Smooth muscle cell (in vitro differentiated cells): ENCODE measurements at regions not wholly inside any gene's neighbourhood (a gene's known extent, or its start where the extent isn't known, plus 50 kb on each side); places are given as distances from the start of the nearest gene placed in this dataset.

Experiments
- DNase-seq: peaks from one replicate; lab custom pipeline; 2025; ENCODE audit not compliant: unreplicated experiment; lab: John Stamatoyannopoulos, UW
- H2AFZ ChIP-seq: fragments of 200-600 bp; sonication (generic); 2 replicates; pipeline ENCODE4 v1.6.0; 2016; ENCODE audit warnings: antibody characterized with exemption, low read depth, mild to moderate bottlenecking
- H3F3A ChIP-seq: fragments of 200-600 bp; sonication (generic); 2 replicates; pipeline ENCODE4 v1.6.0; 2017; ENCODE audit warnings: antibody characterized with exemption, low read depth
- H3K27ac ChIP-seq: fragments of 200-600 bp; sonication (generic); 2 replicates; pipeline ENCODE4 v1.5.1; 2016; ENCODE audit warnings: low read depth, mild to moderate bottlenecking
- H3K27me3 ChIP-seq: fragments of 200-600 bp; sonication (generic); 2 replicates; pipeline ENCODE4 v1.6.1; 2016; ENCODE audit warnings: low read depth, mild to moderate bottlenecking
- H3K36me3 ChIP-seq: fragments of 200-600 bp; sonication (generic); 2 replicates; pipeline ENCODE4 v1.5.1; 2016; ENCODE audit warnings: low read depth
- H3K4me1 ChIP-seq: fragments of 200-600 bp; sonication (generic); 2 replicates; pipeline ENCODE4 v1.5.1; 2016; ENCODE audit warnings: low read depth
- H3K4me2 ChIP-seq: fragments of 200-600 bp; sonication (generic); 2 replicates; pipeline ENCODE4 v1.6.0; 2016; ENCODE audit warnings: mild to moderate bottlenecking
- H3K4me3 ChIP-seq: fragments of 200-600 bp; sonication (generic); 2 replicates; pipeline ENCODE4 v1.5.1; 2016; ENCODE audit warnings: mild to moderate bottlenecking
- H3K79me2 ChIP-seq: fragments of 200-600 bp; sonication (generic); 2 replicates; pipeline ENCODE4 v1.6.0; 2016; ENCODE audit warnings: low read depth, mild to moderate bottlenecking
- H3K9ac ChIP-seq: fragments of 200-600 bp; sonication (generic); 2 replicates; pipeline ENCODE4 v1.6.0; 2016; ENCODE audit warnings: low read depth
- H3K9me3 ChIP-seq: fragments of 200-600 bp; sonication (generic); replicated peaks from 2 replicates; pipeline ENCODE4 v1.5.1; 2016; ENCODE audit warnings: low read depth
- H4K20me1 ChIP-seq: fragments of 200-600 bp; sonication (generic); 2 replicates; pipeline ENCODE4 v1.6.0; 2016; ENCODE audit warnings: low read depth
- WGBS: methylation state at CpG from one replicate; pipeline ENCODE4 v1.1.7; 2016; ENCODE audit warnings: low lambda C conversion rate; 5-methylcytosine and 5-hydroxymethylcytosine counted together
- TF ChIP-seq, protein P1 (sequence below): fragments of 200-600 bp; sonication (generic); IDR thresholded peaks from 2 replicates; pipeline ENCODE4 v1.5.1; 2017; ENCODE audit warnings: borderline replicate concordance, mild to moderate bottlenecking, antibody characterized with exemption; ENCODE audit not compliant: insufficient read depth, poor library complexity, severe bottlenecking

DNA sequence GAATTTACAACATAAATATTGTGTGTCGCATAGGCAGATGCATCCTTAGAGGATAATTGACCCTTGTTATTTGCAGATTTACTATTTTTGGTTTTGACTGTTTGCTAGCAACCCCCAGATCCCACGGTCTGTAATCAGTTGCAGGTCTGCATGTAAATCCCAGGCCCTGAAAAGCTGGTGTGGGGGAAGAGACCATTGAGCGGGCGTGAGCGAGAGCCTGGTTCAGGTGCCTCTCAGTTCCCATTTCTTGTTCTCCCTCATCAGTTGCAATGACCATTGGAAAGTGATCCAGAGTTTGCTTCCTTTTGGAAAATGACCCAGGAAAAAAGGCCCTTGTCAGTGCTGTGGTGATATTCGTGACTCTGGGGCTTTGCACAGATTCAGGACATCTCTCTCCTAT is 238.9 kb downstream of the UACA start:
- Histone ChIP-seq H4K20me1 (no peaks in the 10 kb centered on the region), H3K27ac (no peak overlapping the region), H2AFZ (no peak overlapping the region), H3K4me1 (peaks cover 15% of the 10 kb centered on the region), H3K27me3 (peaks cover 4% of the 10 kb centered on the region), H3K79me2 (no peaks in the 10 kb centered on the region), H3F3A (no peaks in the 10 kb centered on the region), H3K36me3 (no peaks in the 10 kb centered on the region), H3K4me3 (no peak overlapping the region), H3K4me2 (no peak overlapping the region), H3K9ac (no peak overlapping the region), H3K9me3 (no peaks in the 10 kb centered on the region)
- no peak for DNase-seq
- TF ChIP-seq, protein P1, sequence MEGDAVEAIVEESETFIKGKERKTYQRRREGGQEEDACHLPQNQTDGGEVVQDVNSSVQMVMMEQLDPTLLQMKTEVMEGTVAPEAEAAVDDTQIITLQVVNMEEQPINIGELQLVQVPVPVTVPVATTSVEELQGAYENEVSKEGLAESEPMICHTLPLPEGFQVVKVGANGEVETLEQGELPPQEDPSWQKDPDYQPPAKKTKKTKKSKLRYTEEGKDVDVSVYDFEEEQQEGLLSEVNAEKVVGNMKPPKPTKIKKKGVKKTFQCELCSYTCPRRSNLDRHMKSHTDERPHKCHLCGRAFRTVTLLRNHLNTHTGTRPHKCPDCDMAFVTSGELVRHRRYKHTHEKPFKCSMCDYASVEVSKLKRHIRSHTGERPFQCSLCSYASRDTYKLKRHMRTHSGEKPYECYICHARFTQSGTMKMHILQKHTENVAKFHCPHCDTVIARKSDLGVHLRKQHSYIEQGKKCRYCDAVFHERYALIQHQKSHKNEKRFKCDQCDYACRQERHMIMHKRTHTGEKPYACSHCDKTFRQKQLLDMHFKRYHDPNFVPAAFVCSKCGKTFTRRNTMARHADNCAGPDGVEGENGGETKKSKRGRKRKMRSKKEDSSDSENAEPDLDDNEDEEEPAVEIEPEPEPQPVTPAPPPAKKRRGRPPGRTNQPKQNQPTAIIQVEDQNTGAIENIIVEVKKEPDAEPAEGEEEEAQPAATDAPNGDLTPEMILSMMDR: no peak
- WGBS: 83% methylated on average over 6 of the region's 6 CpGs

DNA sequence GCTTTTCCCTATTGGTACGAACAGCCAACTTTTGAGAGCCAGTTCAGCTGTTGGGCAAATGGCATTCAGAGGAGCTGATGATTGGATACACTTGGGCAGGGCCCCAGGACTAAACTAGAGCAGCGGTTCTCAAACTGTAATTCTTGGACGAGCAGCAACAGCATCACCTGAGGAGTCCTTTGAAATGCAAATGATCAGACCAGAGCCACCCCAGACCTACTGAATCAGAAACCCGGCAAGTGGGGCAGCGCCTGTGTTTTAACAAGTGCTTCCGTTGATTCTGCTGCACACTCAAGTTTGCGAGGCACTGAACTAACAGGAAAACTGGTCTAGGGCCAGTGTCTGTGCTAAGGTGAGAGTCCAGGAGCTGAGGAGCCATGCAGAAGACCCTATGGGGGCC is 239.7 kb downstream of the UACA start:
- WGBS: 72% methylated on average over 7 of the region's 7 CpGs

DNA sequence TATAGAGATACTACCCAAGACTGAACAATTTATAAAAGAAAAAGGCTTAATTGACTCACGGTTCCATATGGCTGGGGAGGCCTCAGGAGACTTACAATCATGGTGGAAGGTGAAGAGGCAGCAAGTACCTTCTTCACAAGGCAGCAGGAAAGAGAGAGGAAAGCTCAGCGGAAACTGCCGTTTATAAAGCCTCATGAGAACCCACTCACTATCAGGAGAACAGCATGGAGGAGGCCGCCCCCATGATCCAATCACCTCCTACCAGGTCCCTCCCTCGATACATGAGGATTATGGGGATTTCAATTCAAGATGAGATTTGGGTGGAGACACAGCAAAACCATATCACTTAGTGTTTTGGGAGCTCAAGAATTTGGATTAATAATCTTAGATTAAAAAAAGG is 240.2 kb downstream of the UACA start:
- WGBS: 97% methylated on average over 5 of the region's 5 CpGs
- H3K4me3 ChIP-seq: no peak overlapping the region
- no peak for DNase-seq
- peaks cover 4% of the 10 kb centered on the region for H3K27me3 ChIP-seq
- no peaks in the 10 kb centered on the region for H3K36me3 ChIP-seq
- no peak overlapping the region for H3K27ac ChIP-seq
- no peak overlapping the region for H3K4me2 ChIP-seq
- H3K9me3 ChIP-seq: no peaks in the 10 kb centered on the region
- H4K20me1 ChIP-seq: no peaks in the 10 kb centered on the region
- peaks cover 15% of the 10 kb centered on the region for H3K4me1 ChIP-seq
- no peaks in the 10 kb centered on the region for H3K79me2 ChIP-seq
- no peak overlapping the region for H2AFZ ChIP-seq
- no peak overlapping the region for H3K9ac ChIP-seq
- no peaks in the 10 kb centered on the region for H3F3A ChIP-seq
- TF ChIP-seq, protein P1: no peak

More for the DNA sequence above, 239.7 kb downstream of the UACA start:
- Histone ChIP-seq H3K9ac (no peak overlapping the region), H3K4me1 (peaks cover 15% of the 10 kb centered on the region), H3K27me3 (peaks cover 4% of the 10 kb centered on the region), H3K79me2 (no peaks in the 10 kb centered on the region), H2AFZ (no peak overlapping the region), H3K4me3 (no peak overlapping the region), H3K9me3 (no peaks in the 10 kb centered on the region), H3K36me3 (no peaks in the 10 kb centered on the region), H4K20me1 (no peaks in the 10 kb centered on the region), H3K4me2 (no peak overlapping the region), H3F3A (no peaks in the 10 kb centered on the region), H3K27ac (no peak overlapping the region)
- TF ChIP-seq, protein P1: no peak
- DNase-seq: no peak

DNA sequence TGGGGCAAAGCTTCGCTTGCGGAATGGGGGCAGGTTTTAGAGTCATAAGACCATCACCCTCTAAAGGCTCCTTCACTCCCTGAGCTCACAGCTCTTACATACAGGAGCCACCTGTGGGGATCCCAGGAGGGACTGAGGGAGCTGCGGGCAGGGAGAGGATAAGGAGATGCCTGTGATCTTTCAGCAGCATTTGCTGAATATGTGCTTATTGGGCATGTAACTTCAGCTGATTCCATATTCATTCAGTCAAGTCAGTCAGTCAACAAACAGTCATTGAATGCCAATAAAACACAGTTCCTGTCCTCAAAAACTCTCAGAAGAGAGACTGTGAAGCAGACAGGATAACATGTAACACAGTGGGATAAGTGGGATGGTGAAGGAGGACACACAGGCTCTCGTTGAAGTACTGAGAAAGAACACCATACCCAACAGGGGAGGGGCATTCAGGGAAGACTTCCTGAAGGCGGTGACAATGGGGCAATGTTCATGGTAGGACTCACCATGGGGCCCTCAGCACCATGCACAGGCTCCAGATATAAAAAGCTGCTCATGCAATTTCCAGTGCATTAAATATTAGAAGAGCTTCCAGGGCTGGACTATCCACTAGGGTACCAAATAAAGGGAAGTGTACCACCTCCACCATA is 240.9 kb downstream of the UACA start:
- peaks cover 4% of the 10 kb centered on the region for H3K27me3 ChIP-seq
- DNase-seq: no peak
- H3K4me1 ChIP-seq: peaks cover 14% of the 10 kb centered on the region
- H3K4me3 ChIP-seq: no peak overlapping the region
- no peaks in the 10 kb centered on the region for H3K36me3 ChIP-seq
- 94% methylated on average over 5 of the region's 5 CpGs for WGBS
- H4K20me1 ChIP-seq: no peaks in the 10 kb centered on the region
- TF ChIP-seq, protein P1: no peak
- H3F3A ChIP-seq: no peaks in the 10 kb centered on the region
- H3K27ac ChIP-seq: no peak overlapping the region
- H3K9me3 ChIP-seq: no peaks in the 10 kb centered on the region
- no peak overlapping the region for H2AFZ ChIP-seq
- H3K4me2 ChIP-seq: no peak overlapping the region
- no peaks in the 10 kb centered on the region for H3K79me2 ChIP-seq
- H3K9ac ChIP-seq: no peak overlapping the region
